ENCODE measurements at regions not wholly inside any gene's neighbourhood (a gene's known extent, or its start where the extent isn't known, plus 50 kb on each side); places are given as distances from the start of the nearest gene placed in this dataset.

- Histone ChIP-seq H3K27me3 (ENCODE audit: insufficient read depth in 3 of 3, low read length in 2 of 3) (peaks cover 0 to 8% (median 3%) of the 10 kb centered on the region in 3 donors), H3K4me1 (no peaks in the 10 kb centered on the region), H3K36me3 (ENCODE audit: insufficient read depth in 1 of 2, low read depth in 1 of 2) (no peaks in the 10 kb centered on the region), H3K27ac (no peak overlapping the region), H3K9me3 (no peaks in the 10 kb centered on the region), H3K4me3 (no peak overlapping the region)
- WGBS, 3 donors: 37 to 41% (median 39%) methylated on average over 19 of the region's 19 CpGs
- DNase-seq (no peak), ATAC-seq (no peak)
- no peak for TF ChIP-seq CTCF (IDR thresholded peaks at IDR 0.05)
- intact Hi-C loops (cut with DNase I): no loop called here
These were observed 264.8 kb downstream of the C1orf94 start for GRCh38 chr1:34441259-34442069.

- DNase-seq (no peak), ATAC-seq (no peak)
- Histone ChIP-seq H3K27ac (no peak overlapping the region), H3K4me3 (no peak overlapping the region), H3K4me1 (no peaks in the 10 kb centered on the region), H3K9me3 (no peaks in the 10 kb centered on the region), H3K36me3 (ENCODE audit: insufficient read depth in 1 of 2, low read depth in 1 of 2) (no peaks in the 10 kb centered on the region), H3K27me3 (ENCODE audit: insufficient read depth in 3 of 3, low read length in 2 of 3) (peaks cover 0 to 3% (median 2%) of the 10 kb centered on the region in 3 donors)
- 12 to 29% (median 18%) methylated on average over 2 of the region's 2 CpGs for whole genome bisulfite sequencing, 3 donors
- intact Hi-C loops (cut with DNase I): no loop called here
- no peak for TF ChIP-seq CTCF (IDR thresholded peaks at IDR 0.05)
These were observed 267.8 kb downstream of the C1orf94 start for GRCh38 chr1:34444516-34444915.

- intact Hi-C loops (cut with DNase I): no loop called here
- TF ChIP-seq CTCF (IDR thresholded peaks at IDR 0.05): no peak
- Histone ChIP-seq H3K27ac (no peak overlapping the region), H3K36me3 (ENCODE audit: insufficient read depth in 1 of 2, low read depth in 1 of 2) (no peaks in the 10 kb centered on the region), H3K4me3 (no peak overlapping the region), H3K27me3 (ENCODE audit: insufficient read depth in 3 of 3, low read length in 2 of 3) (peaks cover 0 to 3% (median 2%) of the 10 kb centered on the region in 3 donors), H3K4me1 (no peaks in the 10 kb centered on the region), H3K9me3 (no peaks in the 10 kb centered on the region)
- ATAC-seq: no peak
- WGBS, 3 donors: 81 to 92% (median 91%) methylated on average over 3 of the region's 3 CpGs
- no peak for DNase-seq
These were observed 273.6 kb downstream of the C1orf94 start for GRCh38 chr1:34450325-34450724.

GRCh38 chr1:34452451-34452850, 275.7 kb downstream of the C1orf94 start:
- no peaks in the 10 kb centered on the region for H3K27me3 ChIP-seq (ENCODE audit: insufficient read depth in 3 of 3, low read length in 2 of 3)
- no peak overlapping the region for H3K4me3 ChIP-seq
- intact Hi-C loops (cut with DNase I): no loop called here
- H3K27ac ChIP-seq: no peak overlapping the region
- WGBS, 3 donors: 84 to 93% (median 89%) methylated on average over 2 of the region's 2 CpGs
- DNase-seq (no peak), ATAC-seq (no peak)
- no peaks in the 10 kb centered on the region for H3K36me3 ChIP-seq (ENCODE audit: insufficient read depth in 1 of 2, low read depth in 1 of 2)
- TF ChIP-seq CTCF (IDR thresholded peaks at IDR 0.05): no peak
- no peaks in the 10 kb centered on the region for H3K9me3 ChIP-seq
- H3K4me1 ChIP-seq: no peaks in the 10 kb centered on the region

GRCh38 chr1:34455121-34455520, 278.4 kb downstream of the C1orf94 start:
- Histone ChIP-seq H3K27me3 (ENCODE audit: insufficient read depth in 3 of 3, low read length in 2 of 3) (no peaks in the 10 kb centered on the region), H3K9me3 (no peaks in the 10 kb centered on the region), H3K27ac (no peak overlapping the region), H3K4me1 (no peaks in the 10 kb centered on the region), H3K36me3 (ENCODE audit: insufficient read depth in 1 of 2, low read depth in 1 of 2) (no peaks in the 10 kb centered on the region), H3K4me3 (no peak overlapping the region)
- ATAC-seq (no peak), DNase-seq (no peak)
- WGBS, 3 donors: 87 to 89% (median 88%) methylated on average over 7 of the region's 7 CpGs
- no peak for TF ChIP-seq CTCF (IDR thresholded peaks at IDR 0.05)
- intact Hi-C loops (cut with DNase I): no loop called here
